ENCODE measurements at regions not wholly inside any gene's neighbourhood (a gene's known extent, or its start where the extent isn't known, plus 50 kb on each side); places are given as distances from the start of the nearest gene placed in this dataset.

- H3K36me3 ChIP-seq = no peaks in the 10 kb centered on the region
- no peaks in the 10 kb centered on the region for H3K27me3 ChIP-seq (replicated peaks; ENCODE audit: insufficient read depth)
- H3K27ac ChIP-seq = no peak overlapping the region
- H3K4me1 ChIP-seq (ENCODE audit: control insufficient read depth in 1 of 2, low read depth in 2 of 2) = no peaks in the 10 kb centered on the region
- H3K4me3 ChIP-seq = no peak overlapping the region
- TF ChIP-seq CTCF (IDR thresholded peaks at IDR 0.05) = no peak
- no peak for ATAC-seq (ENCODE audit: insufficient number of reproducible peaks, low FRiP score, low read depth)
- no peaks in the 10 kb centered on the region for H3K9me3 ChIP-seq
- DNase-seq (ENCODE audit: low spot score) = no peak
Measured at GRCh38 chr17:79509008-79509407, 101.8 kb downstream of the RBFOX3 start.

- H3K36me3 ChIP-seq = no peaks in the 10 kb centered on the region
- H3K27me3 ChIP-seq (replicated peaks; ENCODE audit: insufficient read depth) = no peaks in the 10 kb centered on the region
- no peaks in the 10 kb centered on the region for H3K9me3 ChIP-seq
- no peak for TF ChIP-seq CTCF (IDR thresholded peaks at IDR 0.05)
- DNase-seq (ENCODE audit: low spot score) (no peak), ATAC-seq (ENCODE audit: insufficient number of reproducible peaks, low FRiP score, low read depth) (no peak)
- no peak overlapping the region for H3K27ac ChIP-seq
- H3K4me3 ChIP-seq = no peak overlapping the region
- H3K4me1 ChIP-seq (ENCODE audit: control insufficient read depth in 1 of 2, low read depth in 2 of 2) = no peaks in the 10 kb centered on the region
Measured at GRCh38 chr17:79508291-79508716, 102.5 kb downstream of the RBFOX3 start.

DNA sequence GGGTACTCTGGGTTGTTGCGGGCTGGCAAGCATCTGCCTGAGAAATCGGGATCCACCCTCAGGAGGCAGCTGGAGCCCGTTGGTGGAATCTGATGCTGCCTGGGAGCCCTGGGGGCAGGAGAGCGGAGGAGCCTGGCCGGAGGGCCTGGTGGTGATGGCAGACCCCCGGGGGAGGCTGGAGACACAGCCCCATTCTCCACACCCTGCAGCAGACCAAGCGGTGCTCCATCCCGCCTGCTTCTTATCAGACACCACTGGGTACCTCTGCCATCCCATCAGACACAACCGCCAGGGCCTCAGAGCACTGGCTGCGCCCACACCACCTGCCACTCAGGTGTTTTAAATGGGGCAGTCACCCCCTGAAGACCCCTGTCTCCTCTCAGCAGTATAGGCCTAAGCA lies 103.9 kb downstream of the RBFOX3 start:
- DNase-seq (ENCODE audit: low spot score) = no peak
- ATAC-seq (ENCODE audit: insufficient number of reproducible peaks, low FRiP score, low read depth) = no peak
- H3K27ac ChIP-seq = no peak overlapping the region
- H3K36me3 ChIP-seq = no peaks in the 10 kb centered on the region
- H3K4me1 ChIP-seq (ENCODE audit: control insufficient read depth in 1 of 2, low read depth in 2 of 2) = no peaks in the 10 kb centered on the region
- no peak for TF ChIP-seq CTCF (IDR thresholded peaks at IDR 0.05)
- H3K4me3 ChIP-seq = no peak overlapping the region
- H3K27me3 ChIP-seq (replicated peaks; ENCODE audit: insufficient read depth) = no peaks in the 10 kb centered on the region
- no peaks in the 10 kb centered on the region for H3K9me3 ChIP-seq

- Histone ChIP-seq H3K27me3 (replicated peaks; ENCODE audit: insufficient read depth) (no peaks in the 10 kb centered on the region), H3K4me1 (ENCODE audit: control insufficient read depth in 1 of 2, low read depth in 2 of 2) (no peaks in the 10 kb centered on the region), H3K4me3 (no peak overlapping the region), H3K36me3 (no peaks in the 10 kb centered on the region), H3K27ac (no peak overlapping the region), H3K9me3 (no peaks in the 10 kb centered on the region)
- no peak for TF ChIP-seq CTCF (IDR thresholded peaks at IDR 0.05)
- DNase-seq (ENCODE audit: low spot score) (no peak), ATAC-seq (ENCODE audit: insufficient number of reproducible peaks, low FRiP score, low read depth) (no peak)
Measured at GRCh38 chr17:79506150-79506870, 104.5 kb downstream of the RBFOX3 start.

DNA sequence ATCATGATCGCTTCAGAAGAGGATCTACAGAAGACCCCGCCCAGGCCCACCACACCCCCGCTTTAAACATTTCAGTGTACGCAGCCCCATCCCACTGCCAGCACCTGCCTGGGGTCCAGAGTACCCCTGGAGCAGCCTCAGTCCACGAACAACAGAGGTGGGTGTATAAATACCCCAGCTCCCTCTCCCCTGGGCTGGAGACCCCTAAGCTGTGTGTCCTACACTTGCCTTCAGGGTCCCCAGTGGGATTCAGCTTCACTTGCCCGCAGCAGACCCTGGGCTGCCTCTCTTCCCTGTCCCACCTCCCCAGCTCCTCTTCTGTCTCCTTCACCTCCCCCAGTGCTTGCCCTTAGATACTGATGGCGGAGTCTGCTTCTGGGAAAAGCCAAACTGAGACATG lies 105.7 kb downstream of the RBFOX3 start:
- Histone ChIP-seq H3K36me3 (no peaks in the 10 kb centered on the region), H3K4me3 (no peak overlapping the region), H3K4me1 (ENCODE audit: control insufficient read depth in 1 of 2, low read depth in 2 of 2) (no peaks in the 10 kb centered on the region), H3K9me3 (no peaks in the 10 kb centered on the region), H3K27ac (no peak overlapping the region), H3K27me3 (replicated peaks; ENCODE audit: insufficient read depth) (no peaks in the 10 kb centered on the region)
- ATAC-seq (ENCODE audit: insufficient number of reproducible peaks, low FRiP score, low read depth) (no peak), DNase-seq (ENCODE audit: low spot score) (no peak)
- TF ChIP-seq CTCF (IDR thresholded peaks at IDR 0.05) = no peak

All from thoracic aorta (tissue), 2 donors.